ENCODE measurements at regions not wholly inside any gene's neighbourhood (a gene's known extent, or its start where the extent isn't known, plus 50 kb on each side); places are given as distances from the start of the nearest gene placed in this dataset.

DNA sequence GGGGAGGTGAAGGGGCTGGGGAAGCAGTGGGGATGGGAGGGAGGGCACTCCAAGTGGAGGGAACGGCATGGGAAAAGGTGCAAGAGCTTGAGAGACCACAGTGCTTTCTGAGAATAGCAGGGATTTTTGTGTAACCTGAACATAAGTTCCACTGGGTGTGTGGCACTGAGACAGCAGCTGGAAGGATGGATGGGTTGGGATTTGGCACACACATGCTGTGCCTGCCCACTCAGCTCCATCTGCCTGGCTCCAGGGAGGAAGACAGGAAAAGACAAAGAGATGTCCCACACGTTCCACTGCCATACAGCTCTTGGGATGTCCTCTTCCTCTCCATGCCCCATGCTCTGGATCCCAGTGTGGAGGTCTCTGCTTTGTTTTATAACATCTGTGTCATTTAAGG is 114.1 kb upstream of the TEX51 start:
- Mint-ChIP-seq H3K4me1 (no peaks in the 10 kb centered on the region), H3K9me3 (no peaks in the 10 kb centered on the region), H3K4me3 (no peak overlapping the region), H3K36me3 (ENCODE audit: low read depth) (no peaks in the 10 kb centered on the region), H3K27ac (no peak overlapping the region), H3K27me3 (ENCODE audit: insufficient read depth, low read depth, poor library complexity) (no peaks in the 10 kb centered on the region)
- no peaks in the 10 kb centered on the region for H3F3A ChIP-seq (replicated peaks; ENCODE audit: low read depth)
- H3K4me2 ChIP-seq: no peak overlapping the region
- no peak overlapping the region for H3K27ac ChIP-seq (ENCODE audit: low read depth)
- H2AFZ ChIP-seq: no peak overlapping the region
- no peaks in the 10 kb centered on the region for H3K79me2 ChIP-seq (replicated peaks; ENCODE audit: insufficient read depth)
- H3K4me1 ChIP-seq (ENCODE audit: insufficient read depth): no peaks in the 10 kb centered on the region
- no peaks in the 10 kb centered on the region for H3K9me2 ChIP-seq (ENCODE audit: insufficient read depth)
- no peak overlapping the region for H3K4me3 ChIP-seq
- TF ChIP-seq, protein P1, sequence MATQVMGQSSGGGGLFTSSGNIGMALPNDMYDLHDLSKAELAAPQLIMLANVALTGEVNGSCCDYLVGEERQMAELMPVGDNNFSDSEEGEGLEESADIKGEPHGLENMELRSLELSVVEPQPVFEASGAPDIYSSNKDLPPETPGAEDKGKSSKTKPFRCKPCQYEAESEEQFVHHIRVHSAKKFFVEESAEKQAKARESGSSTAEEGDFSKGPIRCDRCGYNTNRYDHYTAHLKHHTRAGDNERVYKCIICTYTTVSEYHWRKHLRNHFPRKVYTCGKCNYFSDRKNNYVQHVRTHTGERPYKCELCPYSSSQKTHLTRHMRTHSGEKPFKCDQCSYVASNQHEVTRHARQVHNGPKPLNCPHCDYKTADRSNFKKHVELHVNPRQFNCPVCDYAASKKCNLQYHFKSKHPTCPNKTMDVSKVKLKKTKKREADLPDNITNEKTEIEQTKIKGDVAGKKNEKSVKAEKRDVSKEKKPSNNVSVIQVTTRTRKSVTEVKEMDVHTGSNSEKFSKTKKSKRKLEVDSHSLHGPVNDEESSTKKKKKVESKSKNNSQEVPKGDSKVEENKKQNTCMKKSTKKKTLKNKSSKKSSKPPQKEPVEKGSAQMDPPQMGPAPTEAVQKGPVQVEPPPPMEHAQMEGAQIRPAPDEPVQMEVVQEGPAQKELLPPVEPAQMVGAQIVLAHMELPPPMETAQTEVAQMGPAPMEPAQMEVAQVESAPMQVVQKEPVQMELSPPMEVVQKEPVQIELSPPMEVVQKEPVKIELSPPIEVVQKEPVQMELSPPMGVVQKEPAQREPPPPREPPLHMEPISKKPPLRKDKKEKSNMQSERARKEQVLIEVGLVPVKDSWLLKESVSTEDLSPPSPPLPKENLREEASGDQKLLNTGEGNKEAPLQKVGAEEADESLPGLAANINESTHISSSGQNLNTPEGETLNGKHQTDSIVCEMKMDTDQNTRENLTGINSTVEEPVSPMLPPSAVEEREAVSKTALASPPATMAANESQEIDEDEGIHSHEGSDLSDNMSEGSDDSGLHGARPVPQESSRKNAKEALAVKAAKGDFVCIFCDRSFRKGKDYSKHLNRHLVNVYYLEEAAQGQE (IDR thresholded peaks at IDR 0.05; ENCODE audit: unreplicated experiment): no peak
- TF ChIP-seq NANOG (IDR thresholded peaks at IDR 0.05; ENCODE audit: borderline replicate concordance) (no peak), JUNB (IDR thresholded peaks at IDR 0.05; ENCODE audit: unreplicated experiment) (no peak), ZNF462 (CRISPR knock-in tag; IDR thresholded peaks at IDR 0.05) (no peak), ZNF114 (CRISPR knock-in tag; IDR thresholded peaks at IDR 0.05) (no peak)
- no peak for ATAC-seq
- H3K36me3 ChIP-seq (ENCODE audit: insufficient read depth): no peaks in the 10 kb centered on the region
- no peak for DNase-seq (ENCODE audit: low spot score)
- H4K20me1 ChIP-seq (replicated peaks; ENCODE audit: insufficient read depth): no peaks in the 10 kb centered on the region
- no peaks in the 10 kb centered on the region for H3K27me3 ChIP-seq (ENCODE audit: insufficient read depth)
